Central memory CD8-positive, alpha-beta T cell (primary cell): ENCODE measurements at regions not wholly inside any gene's neighbourhood (a gene's known extent, or its start where the extent isn't known, plus 50 kb on each side); places are given as distances from the start of the nearest gene placed in this dataset.
A peak's percentile ranks its signal among the peaks of the same experiment; 100 is the strongest.

Experiments used
- ATAC-seq: fragments of 150-1000 bp; cut with Tn5 transposase; replicated peaks from 2 replicates; pipeline ENCODE4 v1.10.0; 2022; ENCODE audit warnings: mild to moderate bottlenecking, moderate FRiP score, moderate number of reproducible peaks; ENCODE audit not compliant: poor library complexity, severe bottlenecking; ENCODE audit errors: extremely low read depth
- DNase-seq, 2 donors: peaks; one replicate each; pipeline ENCODE4 v3.0.0; 2021; ENCODE audit warnings: low spot score in 2 of 2
- H3K27ac Mint-ChIP-seq: one replicate; pipeline ENCODE4 v1.8.0; 2022; ENCODE audit warnings: low read depth, mild to moderate bottlenecking, moderate library complexity, mixed read lengths
- H3K27me3 Mint-ChIP-seq: one replicate; pipeline ENCODE4 v1.8.0; 2022; ENCODE audit warnings: mixed read lengths
- H3K36me3 Mint-ChIP-seq: one replicate; pipeline ENCODE4 v1.8.0; 2022; ENCODE audit warnings: mild to moderate bottlenecking, moderate library complexity, mixed read lengths; ENCODE audit not compliant: insufficient read depth
- H3K4me1 Mint-ChIP-seq: one replicate; pipeline ENCODE4 v1.8.0; 2022; ENCODE audit warnings: mixed read lengths
- H3K4me3 Mint-ChIP-seq: one replicate; pipeline ENCODE4 v1.8.0; 2022; ENCODE audit warnings: mild to moderate bottlenecking, moderate library complexity, mixed read lengths
- H3K9me3 Mint-ChIP-seq: one replicate; pipeline ENCODE4 v1.8.0; 2022; ENCODE audit warnings: mixed read lengths

GRCh38 chr1:55420026-55420425 is 204.9 kb upstream of the USP24 start:
- H3K9me3 Mint-ChIP-seq, result no peaks in the 10 kb centered on the region
- H3K27ac Mint-ChIP-seq, result no peak overlapping the region
- no peak for ATAC-seq
- DNase-seq, result no peak
- peaks cover 83% of the 10 kb centered on the region for H3K27me3 Mint-ChIP-seq
- no peak overlapping the region for H3K4me3 Mint-ChIP-seq
- no peaks in the 10 kb centered on the region for H3K4me1 Mint-ChIP-seq
- no peaks in the 10 kb centered on the region for H3K36me3 Mint-ChIP-seq

- Mint-ChIP-seq H3K4me3 (no peak overlapping the region), H3K27ac (no peak overlapping the region), H3K9me3 (no peaks in the 10 kb centered on the region), H3K4me1 (no peaks in the 10 kb centered on the region), H3K27me3 (peaks cover 75% of the 10 kb centered on the region), H3K36me3 (no peaks in the 10 kb centered on the region)
- ATAC-seq, result no peak
- no peak for DNase-seq
Measured at GRCh38 chr1:55418208-55419000, 203.2 kb upstream of the USP24 start.

- DNase-seq (no peak), ATAC-seq (no peak)
- Mint-ChIP-seq H3K27ac (no peak overlapping the region), H3K4me1 (no peaks in the 10 kb centered on the region), H3K4me3 (no peak overlapping the region), H3K27me3 (peaks cover 64% of the 10 kb centered on the region), H3K9me3 (no peaks in the 10 kb centered on the region), H3K36me3 (no peaks in the 10 kb centered on the region)
Measured at GRCh38 chr1:55416164-55416842, 201.1 kb upstream of the USP24 start.

- Mint-ChIP-seq H3K4me3 (no peak overlapping the region), H3K27ac (no peak overlapping the region), H3K36me3 (no peaks in the 10 kb centered on the region), H3K27me3 (peaks cover 61% of the 10 kb centered on the region), H3K9me3 (no peaks in the 10 kb centered on the region), H3K4me1 (no peaks in the 10 kb centered on the region)
- ATAC-seq (no peak), DNase-seq (no peak)
Measured at GRCh38 chr1:55413286-55413685, 198.1 kb upstream of the USP24 start.

GRCh38 chr1:55412060-55412459 is 196.9 kb upstream of the USP24 start:
- peaks cover 49% of the 10 kb centered on the region for H3K27me3 Mint-ChIP-seq
- H3K36me3 Mint-ChIP-seq, result no peaks in the 10 kb centered on the region
- DNase-seq, result no peak
- H3K9me3 Mint-ChIP-seq, result no peaks in the 10 kb centered on the region
- H3K4me3 Mint-ChIP-seq, result no peak overlapping the region
- ATAC-seq, result no peak
- H3K4me1 Mint-ChIP-seq, result no peaks in the 10 kb centered on the region
- no peak overlapping the region for H3K27ac Mint-ChIP-seq

GRCh38 chr1:55402671-55403464 is 187.7 kb upstream of the USP24 start:
- Mint-ChIP-seq H3K27ac (no peak overlapping the region), H3K36me3 (peaks cover 2% of the 10 kb centered on the region), H3K4me1 (no peaks in the 10 kb centered on the region), H3K9me3 (no peaks in the 10 kb centered on the region), H3K4me3 (no peak overlapping the region), H3K27me3 (peaks cover 88% of the 10 kb centered on the region)
- ATAC-seq (no peak), DNase-seq (no peak)

GRCh38 chr1:55402142-55402541 is 187.0 kb upstream of the USP24 start:
- H3K36me3 Mint-ChIP-seq, result peaks cover 2% of the 10 kb centered on the region
- DNase-seq, result no peak
- H3K27me3 Mint-ChIP-seq, result peaks cover 95% of the 10 kb centered on the region
- no peaks in the 10 kb centered on the region for H3K4me1 Mint-ChIP-seq
- no peak overlapping the region for H3K27ac Mint-ChIP-seq
- no peaks in the 10 kb centered on the region for H3K9me3 Mint-ChIP-seq
- ATAC-seq, result no peak
- H3K4me3 Mint-ChIP-seq, result no peak overlapping the region

GRCh38 chr1:55400508-55400907 is 185.3 kb upstream of the USP24 start:
- Mint-ChIP-seq H3K4me3 (no peak overlapping the region), H3K27ac (no peak overlapping the region), H3K27me3 (peaks cover 93% of the 10 kb centered on the region), H3K4me1 (no peaks in the 10 kb centered on the region), H3K9me3 (no peaks in the 10 kb centered on the region), H3K36me3 (peaks cover 2% of the 10 kb centered on the region)
- ATAC-seq (no peak), DNase-seq (no peak)

GRCh38 chr1:55399346-55399745 is 184.2 kb upstream of the USP24 start:
- H3K27me3 Mint-ChIP-seq, result peaks cover 89% of the 10 kb centered on the region
- no peaks in the 10 kb centered on the region for H3K4me1 Mint-ChIP-seq
- no peak overlapping the region for H3K4me3 Mint-ChIP-seq
- peaks cover 2% of the 10 kb centered on the region for H3K36me3 Mint-ChIP-seq
- no peak overlapping the region for H3K27ac Mint-ChIP-seq
- no peaks in the 10 kb centered on the region for H3K9me3 Mint-ChIP-seq
- DNase-seq, result no peak
- no peak for ATAC-seq

- Mint-ChIP-seq H3K4me1 (no peaks in the 10 kb centered on the region), H3K9me3 (no peaks in the 10 kb centered on the region), H3K27ac (no peak overlapping the region), H3K27me3 (peaks cover 89% of the 10 kb centered on the region), H3K4me3 (no peak overlapping the region), H3K36me3 (peaks cover 2% of the 10 kb centered on the region)
- DNase-seq (no peak), ATAC-seq (no peak)
Measured at GRCh38 chr1:55396381-55396891, 181.3 kb upstream of the USP24 start.

- no peaks in the 10 kb centered on the region for H3K4me1 Mint-ChIP-seq
- DNase-seq (no peak), ATAC-seq (no peak)
- H3K36me3 Mint-ChIP-seq, result no peaks in the 10 kb centered on the region
- H3K9me3 Mint-ChIP-seq, result no peaks in the 10 kb centered on the region
- H3K4me3 Mint-ChIP-seq, result no peak overlapping the region
- H3K27me3 Mint-ChIP-seq, result peaks cover 40% of the 10 kb centered on the region
- H3K27ac Mint-ChIP-seq, result no peak overlapping the region
Measured at GRCh38 chr1:55388960-55389359, 173.8 kb upstream of the USP24 start.

GRCh38 chr1:55387145-55387544 is 172.0 kb upstream of the USP24 start:
- Mint-ChIP-seq H3K4me1 (no peaks in the 10 kb centered on the region), H3K4me3 (no peak overlapping the region), H3K27me3 (peaks cover 22% of the 10 kb centered on the region), H3K27ac (peak overlapping the region; percentile 54), H3K36me3 (no peaks in the 10 kb centered on the region), H3K9me3 (no peaks in the 10 kb centered on the region)
- no peak for DNase-seq
- no peak for ATAC-seq
